ENCODE measurements at regions not wholly inside any gene's neighbourhood (a gene's known extent, or its start where the extent isn't known, plus 50 kb on each side); places are given as distances from the start of the nearest gene placed in this dataset.

DNA sequence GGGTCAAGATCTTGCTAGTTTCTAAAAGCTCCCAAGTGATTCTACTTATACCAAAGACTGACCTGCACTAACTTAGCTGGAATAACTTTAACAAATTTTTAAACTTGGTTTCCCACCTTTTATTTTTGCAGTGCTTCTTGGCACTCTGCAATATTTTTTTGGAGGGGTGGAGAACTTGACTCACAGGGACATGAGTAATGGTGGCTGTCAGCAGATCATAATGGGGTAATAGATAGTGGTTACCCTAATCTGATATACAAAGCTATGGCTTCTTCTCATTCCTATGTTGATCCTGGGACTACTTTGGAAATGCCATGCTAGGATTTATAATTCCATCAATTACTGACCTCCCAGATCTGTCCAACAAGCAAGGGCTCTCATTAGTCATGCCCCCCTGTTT, 295.7 kb downstream of the GPAT3 start:
- no peak for DNase-seq (ENCODE audit: insufficient read length, low spot score)
- TF ChIP-seq, protein P1, sequence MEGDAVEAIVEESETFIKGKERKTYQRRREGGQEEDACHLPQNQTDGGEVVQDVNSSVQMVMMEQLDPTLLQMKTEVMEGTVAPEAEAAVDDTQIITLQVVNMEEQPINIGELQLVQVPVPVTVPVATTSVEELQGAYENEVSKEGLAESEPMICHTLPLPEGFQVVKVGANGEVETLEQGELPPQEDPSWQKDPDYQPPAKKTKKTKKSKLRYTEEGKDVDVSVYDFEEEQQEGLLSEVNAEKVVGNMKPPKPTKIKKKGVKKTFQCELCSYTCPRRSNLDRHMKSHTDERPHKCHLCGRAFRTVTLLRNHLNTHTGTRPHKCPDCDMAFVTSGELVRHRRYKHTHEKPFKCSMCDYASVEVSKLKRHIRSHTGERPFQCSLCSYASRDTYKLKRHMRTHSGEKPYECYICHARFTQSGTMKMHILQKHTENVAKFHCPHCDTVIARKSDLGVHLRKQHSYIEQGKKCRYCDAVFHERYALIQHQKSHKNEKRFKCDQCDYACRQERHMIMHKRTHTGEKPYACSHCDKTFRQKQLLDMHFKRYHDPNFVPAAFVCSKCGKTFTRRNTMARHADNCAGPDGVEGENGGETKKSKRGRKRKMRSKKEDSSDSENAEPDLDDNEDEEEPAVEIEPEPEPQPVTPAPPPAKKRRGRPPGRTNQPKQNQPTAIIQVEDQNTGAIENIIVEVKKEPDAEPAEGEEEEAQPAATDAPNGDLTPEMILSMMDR (IDR thresholded peaks at IDR 0.05; ENCODE audit: insufficient read depth, missing control alignments), result no peak
- no peak for FAIRE-seq

DNA sequence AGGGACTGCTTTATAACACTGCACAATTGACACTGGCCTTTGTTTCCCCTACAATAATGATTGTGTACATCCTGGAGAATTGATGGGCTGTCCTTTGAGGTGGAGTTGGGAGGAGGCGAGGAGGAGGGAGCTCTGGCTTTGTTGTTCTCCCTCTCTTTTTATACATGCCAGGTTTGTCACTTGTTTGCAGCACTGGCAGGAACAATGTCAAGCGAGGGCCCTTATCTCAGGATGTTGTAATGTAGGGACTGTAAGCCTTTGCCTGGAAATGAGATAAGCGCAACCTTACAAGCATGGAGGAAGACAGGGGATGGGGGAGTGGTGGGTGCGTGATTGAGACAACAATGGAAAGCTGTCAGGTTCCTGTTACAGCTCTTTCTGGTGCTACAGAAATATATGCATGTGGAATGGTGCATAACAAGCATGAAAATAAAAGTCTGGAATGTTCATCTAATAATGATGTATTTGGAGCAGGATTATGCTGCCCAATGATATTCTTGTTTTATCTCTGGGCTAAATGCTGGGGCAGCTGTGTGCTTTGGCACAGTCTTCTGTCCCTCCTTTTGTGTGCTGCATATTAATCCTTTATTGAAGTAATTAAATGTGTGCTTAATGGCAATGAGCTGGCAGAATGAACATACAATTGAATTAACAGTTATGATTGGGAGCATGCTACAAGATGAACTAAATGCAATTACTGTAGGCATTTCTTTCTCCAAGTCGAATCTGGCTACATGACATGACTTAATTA, 294.4 kb downstream of the GPAT3 start:
- FAIRE-seq, result no peak
- TF ChIP-seq, protein P1 (IDR thresholded peaks at IDR 0.05; ENCODE audit: insufficient read depth, missing control alignments), result no peak
- no peak for DNase-seq (ENCODE audit: insufficient read length, low spot score)

DNA sequence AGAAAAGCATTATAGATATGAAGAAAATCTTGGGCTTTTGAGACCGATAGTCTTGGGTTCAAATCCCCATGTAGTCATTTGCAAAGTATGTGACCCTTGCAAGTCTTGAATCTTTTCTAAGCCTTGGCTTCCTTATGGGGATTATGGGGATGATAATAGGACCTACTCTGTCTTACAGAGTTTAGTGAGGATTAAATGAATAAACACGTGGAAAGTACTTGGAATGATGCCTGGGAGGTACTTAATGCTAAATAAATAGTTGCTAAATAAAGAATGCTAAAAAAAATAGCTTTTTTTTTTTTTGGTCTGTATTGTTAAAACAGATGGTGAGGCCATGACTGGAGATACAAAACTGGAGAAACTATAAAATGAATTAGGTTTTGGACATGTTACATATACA, 292.7 kb downstream of the GPAT3 start:
- FAIRE-seq (no peak), DNase-seq (ENCODE audit: insufficient read length, low spot score) (no peak)
- TF ChIP-seq, protein P1 (IDR thresholded peaks at IDR 0.05; ENCODE audit: insufficient read depth, missing control alignments), result no peak

DNA sequence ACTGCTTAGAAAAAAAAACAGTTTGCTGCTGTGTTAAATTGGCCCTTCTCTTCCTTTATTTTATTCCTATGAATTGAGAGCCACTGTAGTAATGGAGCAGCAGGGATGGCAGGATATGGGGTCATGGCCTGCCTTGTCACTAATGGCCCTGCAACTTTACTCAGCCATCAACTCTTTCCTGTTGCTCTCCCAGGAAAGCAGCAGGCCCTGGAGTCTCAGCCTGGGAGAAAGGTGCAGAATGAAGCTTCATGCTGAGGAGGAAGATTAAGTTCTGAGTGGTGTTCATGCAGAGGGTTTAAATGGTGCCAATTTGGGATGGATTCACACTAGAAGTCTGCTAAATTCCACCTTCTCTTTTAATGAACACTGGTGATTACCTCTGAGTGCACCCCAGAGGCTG, 285.6 kb downstream of the GPAT3 start:
- TF ChIP-seq, protein P1 (IDR thresholded peaks at IDR 0.05; ENCODE audit: insufficient read depth, missing control alignments), result no peak
- DNase-seq (ENCODE audit: insufficient read length, low spot score) (no peak), FAIRE-seq (no peak)

DNA sequence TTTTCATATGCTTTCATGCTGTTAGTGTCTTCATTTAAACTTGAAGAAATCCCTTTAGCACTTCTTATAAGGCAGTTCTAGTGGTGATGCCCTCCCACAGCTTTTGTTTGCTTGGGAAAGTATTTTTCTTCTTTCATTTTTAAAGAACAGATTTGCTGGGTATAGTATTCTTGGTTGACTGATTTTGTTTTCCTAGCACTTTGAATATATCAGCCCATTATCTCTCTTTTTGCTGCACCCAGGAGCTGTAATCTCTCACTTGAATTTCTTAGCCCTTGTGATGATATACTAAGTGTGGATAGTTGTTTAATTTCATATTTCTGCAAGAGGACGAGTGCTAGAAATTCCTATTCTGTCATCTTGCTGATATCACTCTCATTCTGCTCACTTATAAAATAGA, 283.7 kb downstream of the GPAT3 start:
- FAIRE-seq (no peak), DNase-seq (ENCODE audit: insufficient read length, low spot score) (no peak)
- TF ChIP-seq, protein P1 (IDR thresholded peaks at IDR 0.05; ENCODE audit: insufficient read depth, missing control alignments), result no peak

DNA sequence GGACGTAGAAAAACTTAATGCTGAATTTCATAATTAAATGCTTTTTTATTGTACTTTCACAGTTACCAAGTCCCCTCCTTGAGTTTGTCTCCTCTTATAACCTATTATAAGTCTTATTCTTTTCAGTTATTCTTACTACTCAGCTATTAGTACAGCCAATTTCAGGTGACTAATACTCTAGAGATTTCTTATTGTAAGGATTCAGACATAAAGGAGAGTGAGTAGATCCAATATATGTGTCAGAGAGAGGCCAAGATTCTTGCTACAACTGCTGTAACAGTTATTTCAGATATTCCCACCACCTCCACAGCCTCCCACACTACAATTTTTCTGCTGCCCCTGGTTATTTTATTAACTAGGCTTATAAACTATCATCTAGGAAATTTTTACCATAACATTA, 274.5 kb downstream of the GPAT3 start:
- FAIRE-seq (no peak), DNase-seq (ENCODE audit: insufficient read length, low spot score) (no peak)
- TF ChIP-seq, protein P1 (IDR thresholded peaks at IDR 0.05; ENCODE audit: insufficient read depth, missing control alignments), result no peak

DNA sequence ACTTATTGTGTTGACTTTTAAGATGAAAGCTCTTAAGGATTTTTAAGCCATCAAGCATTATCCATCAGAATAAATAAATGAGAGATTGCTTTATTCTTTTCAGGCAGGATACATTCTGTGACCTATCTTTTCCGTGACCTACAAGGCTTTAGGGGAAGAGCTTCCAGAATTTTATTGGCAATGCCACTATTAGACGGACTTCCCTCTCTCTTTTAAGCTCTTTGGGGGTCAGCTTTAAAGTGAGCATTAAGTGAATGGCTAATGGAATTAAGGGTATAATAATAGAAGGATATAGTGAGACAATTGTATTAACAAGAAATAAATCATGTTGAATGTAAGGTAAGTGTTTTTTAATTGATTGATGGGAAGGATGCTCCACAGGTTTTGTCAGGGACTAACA, 273.7 kb downstream of the GPAT3 start:
- TF ChIP-seq, protein P1 (IDR thresholded peaks at IDR 0.05; ENCODE audit: insufficient read depth, missing control alignments), result no peak
- FAIRE-seq, result no peak
- no peak for DNase-seq (ENCODE audit: insufficient read length, low spot score)
